ENCODE measurements at regions not wholly inside any gene's neighbourhood (a gene's known extent, or its start where the extent isn't known, plus 50 kb on each side); places are given as distances from the start of the nearest gene placed in this dataset.

DNA sequence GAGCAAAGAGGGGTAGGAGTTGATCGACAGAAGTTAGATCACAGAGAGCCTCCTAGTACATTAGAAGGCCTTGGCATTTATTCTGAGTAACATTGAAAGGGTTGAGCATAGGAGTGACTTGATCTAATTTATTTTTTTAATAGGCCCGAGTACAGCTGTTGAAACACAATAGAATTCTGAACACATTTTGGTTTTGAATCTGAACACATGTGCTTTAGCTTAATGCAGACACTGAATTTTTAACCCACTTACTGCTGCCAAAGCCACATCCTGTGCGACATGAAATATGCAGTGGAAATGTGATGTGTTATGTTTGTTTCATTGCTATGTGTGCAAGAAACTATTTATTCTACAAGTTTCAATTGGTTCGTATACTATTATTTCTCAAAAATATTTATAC is 1505.9 kb downstream of the PCDH9 start:
- Mint-ChIP-seq H3K27me3 (ENCODE audit: low read depth, poor library complexity) (no peaks in the 10 kb centered on the region), H3K36me3 (ENCODE audit: low read depth) (no peaks in the 10 kb centered on the region), H3K4me1 (no peaks in the 10 kb centered on the region), H3K9me3 (no peaks in the 10 kb centered on the region), H3K4me3 (no peak overlapping the region), H3K27ac (no peak overlapping the region)
- TF ChIP-seq, protein P1, sequence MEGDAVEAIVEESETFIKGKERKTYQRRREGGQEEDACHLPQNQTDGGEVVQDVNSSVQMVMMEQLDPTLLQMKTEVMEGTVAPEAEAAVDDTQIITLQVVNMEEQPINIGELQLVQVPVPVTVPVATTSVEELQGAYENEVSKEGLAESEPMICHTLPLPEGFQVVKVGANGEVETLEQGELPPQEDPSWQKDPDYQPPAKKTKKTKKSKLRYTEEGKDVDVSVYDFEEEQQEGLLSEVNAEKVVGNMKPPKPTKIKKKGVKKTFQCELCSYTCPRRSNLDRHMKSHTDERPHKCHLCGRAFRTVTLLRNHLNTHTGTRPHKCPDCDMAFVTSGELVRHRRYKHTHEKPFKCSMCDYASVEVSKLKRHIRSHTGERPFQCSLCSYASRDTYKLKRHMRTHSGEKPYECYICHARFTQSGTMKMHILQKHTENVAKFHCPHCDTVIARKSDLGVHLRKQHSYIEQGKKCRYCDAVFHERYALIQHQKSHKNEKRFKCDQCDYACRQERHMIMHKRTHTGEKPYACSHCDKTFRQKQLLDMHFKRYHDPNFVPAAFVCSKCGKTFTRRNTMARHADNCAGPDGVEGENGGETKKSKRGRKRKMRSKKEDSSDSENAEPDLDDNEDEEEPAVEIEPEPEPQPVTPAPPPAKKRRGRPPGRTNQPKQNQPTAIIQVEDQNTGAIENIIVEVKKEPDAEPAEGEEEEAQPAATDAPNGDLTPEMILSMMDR (IDR thresholded peaks at IDR 0.05): no peak
- DNase-seq: no peak

DNA sequence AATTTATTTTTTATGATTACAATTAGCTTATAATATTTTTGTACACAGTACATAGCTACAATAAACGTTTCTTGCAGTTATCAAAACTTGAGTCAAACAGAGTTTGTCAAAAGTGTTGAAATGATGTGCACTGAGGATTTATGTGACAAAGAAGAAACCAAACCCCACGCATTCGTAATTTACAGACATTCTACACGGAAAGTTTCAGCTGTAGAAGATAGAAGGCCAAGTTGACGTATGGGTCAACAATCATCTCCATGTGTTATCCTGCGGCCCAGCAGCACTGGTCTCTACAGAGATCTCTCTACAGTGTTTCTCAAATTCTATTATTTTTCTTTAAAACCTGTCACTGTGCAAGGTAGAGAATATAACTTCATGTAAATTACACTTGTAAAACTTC is 1507.6 kb downstream of the PCDH9 start:
- Mint-ChIP-seq H3K36me3 (ENCODE audit: low read depth) (no peaks in the 10 kb centered on the region), H3K9me3 (peaks cover 4% of the 10 kb centered on the region), H3K27me3 (ENCODE audit: low read depth, poor library complexity) (no peaks in the 10 kb centered on the region), H3K27ac (no peak overlapping the region), H3K4me3 (no peak overlapping the region), H3K4me1 (no peaks in the 10 kb centered on the region)
- TF ChIP-seq, protein P1 (IDR thresholded peaks at IDR 0.05): no peak
- no peak for DNase-seq

DNA sequence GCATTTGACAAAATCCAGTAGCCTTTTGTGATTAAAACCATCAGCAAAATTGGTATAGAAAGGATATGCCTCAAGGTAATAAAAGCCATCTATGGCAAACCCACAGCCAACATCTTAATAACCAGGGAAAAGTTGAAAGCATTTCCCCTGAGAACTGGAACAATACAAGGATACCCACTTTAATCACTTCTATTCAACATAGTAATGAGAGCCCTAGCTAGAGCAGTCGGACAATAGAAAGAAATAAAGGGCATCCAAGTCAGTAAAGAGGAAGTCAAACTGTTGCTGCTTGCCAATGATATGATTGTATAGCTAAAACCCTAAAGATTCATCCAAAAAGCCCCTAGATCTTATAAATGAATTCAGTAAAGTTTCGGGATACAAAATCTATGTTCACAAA is 1510.3 kb downstream of the PCDH9 start:
- no peaks in the 10 kb centered on the region for H3K4me1 Mint-ChIP-seq
- no peak overlapping the region for H3K27ac Mint-ChIP-seq
- DNase-seq: no peak
- no peak overlapping the region for H3K4me3 Mint-ChIP-seq
- TF ChIP-seq, protein P1 (IDR thresholded peaks at IDR 0.05): no peak
- peaks cover 4% of the 10 kb centered on the region for H3K9me3 Mint-ChIP-seq
- H3K27me3 Mint-ChIP-seq (ENCODE audit: low read depth, poor library complexity): no peaks in the 10 kb centered on the region
- no peaks in the 10 kb centered on the region for H3K36me3 Mint-ChIP-seq (ENCODE audit: low read depth)

DNA sequence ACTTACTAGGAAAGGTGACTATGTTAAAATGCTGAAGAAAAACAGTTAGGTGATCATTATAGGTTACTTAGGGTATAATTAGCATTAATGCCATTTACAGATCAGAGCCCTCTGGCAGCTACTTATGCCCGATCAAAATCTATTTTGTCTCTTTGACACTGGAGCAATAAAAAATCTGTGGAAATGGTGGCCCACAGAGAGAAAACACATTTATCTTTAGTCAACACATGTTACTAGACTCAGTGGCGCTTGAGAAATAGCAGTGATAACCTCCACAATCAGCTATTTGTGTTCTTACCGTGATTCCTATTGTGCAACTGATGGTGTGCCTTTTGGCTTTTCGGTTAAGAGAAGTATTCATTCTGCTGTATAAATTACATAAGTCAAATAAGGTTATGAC is 1519.6 kb downstream of the PCDH9 start:
- no peaks in the 10 kb centered on the region for H3K36me3 Mint-ChIP-seq (ENCODE audit: low read depth)
- no peaks in the 10 kb centered on the region for H3K9me3 Mint-ChIP-seq
- H3K27me3 Mint-ChIP-seq (ENCODE audit: low read depth, poor library complexity): no peaks in the 10 kb centered on the region
- no peak overlapping the region for H3K4me3 Mint-ChIP-seq
- TF ChIP-seq, protein P1 (IDR thresholded peaks at IDR 0.05): no peak
- no peaks in the 10 kb centered on the region for H3K4me1 Mint-ChIP-seq
- no peak overlapping the region for H3K27ac Mint-ChIP-seq
- no peak for DNase-seq

DNA sequence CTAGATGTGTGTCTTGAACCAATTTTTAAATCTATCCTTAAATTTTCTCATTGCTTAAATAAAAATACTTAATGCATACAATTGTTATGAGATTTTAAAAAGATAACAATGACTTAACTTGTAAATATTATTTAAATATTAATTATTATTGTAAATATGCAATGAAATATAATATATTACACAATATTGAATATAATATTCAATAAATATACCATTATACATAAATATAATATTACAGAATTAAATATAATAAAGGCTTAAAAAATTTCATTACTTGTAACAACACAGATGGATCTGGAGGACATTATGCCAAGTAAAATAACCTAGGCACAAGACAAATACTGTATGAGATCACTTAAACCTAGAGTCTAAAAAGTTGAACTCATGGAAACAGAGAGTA is 1532.3 kb downstream of the PCDH9 start:
- H3K27ac Mint-ChIP-seq: no peak overlapping the region
- TF ChIP-seq, protein P1 (IDR thresholded peaks at IDR 0.05): no peak
- no peaks in the 10 kb centered on the region for H3K27me3 Mint-ChIP-seq (ENCODE audit: low read depth, poor library complexity)
- H3K9me3 Mint-ChIP-seq: no peaks in the 10 kb centered on the region
- no peak for DNase-seq
- no peak overlapping the region for H3K4me3 Mint-ChIP-seq
- H3K36me3 Mint-ChIP-seq (ENCODE audit: low read depth): no peaks in the 10 kb centered on the region
- H3K4me1 Mint-ChIP-seq: no peaks in the 10 kb centered on the region

DNA sequence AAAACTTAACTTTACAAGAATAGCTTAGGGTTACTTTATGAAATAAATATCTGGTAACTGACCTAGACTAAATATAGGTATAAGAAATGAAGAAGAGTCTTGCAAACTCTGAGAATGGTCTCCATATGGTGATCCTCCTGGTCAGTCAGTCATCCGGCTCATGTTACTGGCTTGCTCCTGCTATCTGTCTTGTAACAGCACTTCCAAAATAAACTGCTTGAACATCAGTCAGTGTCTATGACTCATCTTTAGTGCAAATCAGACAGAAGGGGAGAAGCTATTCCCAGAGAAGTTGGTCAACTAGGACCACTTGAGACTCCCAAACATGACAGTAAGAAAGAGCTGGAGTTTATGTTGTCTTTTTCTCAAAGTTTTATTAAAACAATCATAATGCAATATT is 1550.9 kb downstream of the PCDH9 start:
- no peaks in the 10 kb centered on the region for H3K27me3 Mint-ChIP-seq (ENCODE audit: low read depth, poor library complexity)
- H3K36me3 Mint-ChIP-seq (ENCODE audit: low read depth): no peaks in the 10 kb centered on the region
- TF ChIP-seq, protein P1 (IDR thresholded peaks at IDR 0.05): no peak
- H3K4me1 Mint-ChIP-seq: peaks cover 7% of the 10 kb centered on the region
- no peak overlapping the region for H3K27ac Mint-ChIP-seq
- peaks cover 8% of the 10 kb centered on the region for H3K9me3 Mint-ChIP-seq
- no peak for DNase-seq
- no peak overlapping the region for H3K4me3 Mint-ChIP-seq
